Neuronal stem cell (in vitro differentiated cells): ENCODE measurements at regions not wholly inside any gene's neighbourhood (a gene's known extent, or its start where the extent isn't known, plus 50 kb on each side); places are given as distances from the start of the nearest gene placed in this dataset.
A peak's percentile ranks its signal among the peaks of the same experiment; 100 is the strongest.

ENCODE experiments used
- DNase-seq: peaks from one replicate; pipeline ENCODE4 v3.0.0-alpha.2; 2013; ENCODE audit warnings: low spot score
- H2AFZ ChIP-seq: one replicate; pipeline ENCODE4 v1.6.1; 2013; ENCODE audit warnings: mild to moderate bottlenecking, low read length, inconsistent platforms
- H2AK5ac ChIP-seq: 2 replicates; pipeline ENCODE4 v1.6.1; 2013; ENCODE audit warnings: low read depth, mild to moderate bottlenecking, inconsistent platforms, low read length, moderate library complexity, mixed read lengths
- H2BK120ac ChIP-seq: 2 replicates; pipeline ENCODE4 v1.6.1; 2013; ENCODE audit warnings: low read depth, mild to moderate bottlenecking, inconsistent platforms, low read length, moderate library complexity, mixed read lengths
- H2BK12ac ChIP-seq: one replicate; pipeline ENCODE4 v1.6.1; 2013; ENCODE audit warnings: low read length, inconsistent platforms
- H2BK15ac ChIP-seq: 2 replicates; pipeline ENCODE4 v1.6.1; 2013; ENCODE audit warnings: mild to moderate bottlenecking, low read length, inconsistent platforms, mixed read lengths
- H2BK5ac ChIP-seq: one replicate; pipeline ENCODE4 v1.6.1; 2013; ENCODE audit warnings: inconsistent platforms, mild to moderate bottlenecking, low read length, moderate library complexity
- H3K14ac ChIP-seq: one replicate; pipeline ENCODE4 v1.6.1; 2013; ENCODE audit warnings: low read length, inconsistent platforms
- H3K18ac ChIP-seq: 2 replicates; pipeline ENCODE4 v1.6.1; 2013; ENCODE audit warnings: low read length, inconsistent platforms
- H3K23ac ChIP-seq: 2 replicates; pipeline ENCODE4 v1.6.1; 2013; ENCODE audit warnings: low read depth, mild to moderate bottlenecking, mixed read lengths, low read length, inconsistent platforms; ENCODE audit not compliant: poor library complexity
- H3K27ac ChIP-seq: replicated peaks from 3 replicates; pipeline ENCODE4 v1.5.1; 2013; ENCODE audit warnings: low read length, inconsistent platforms
- H3K27me3 ChIP-seq, 3 experiments: 2 replicates each; pipeline ENCODE4 v1.6.1; 2013; ENCODE audit warnings: low read length in 3 of 3, mild to moderate bottlenecking in 2 of 3, inconsistent platforms in 1 of 3, low read depth in 1 of 3, mixed read lengths in 1 of 3, moderate library complexity in 1 of 3; ENCODE audit not compliant: control insufficient read depth in 3 of 3, insufficient read depth in 3 of 3
- H3K36me3 ChIP-seq, 2 donors: replicated peaks in 1 of 2; 2 replicates each; pipeline ENCODE4 v1.6.1; 2013; ENCODE audit warnings: low read length in 2 of 2; ENCODE audit not compliant: control insufficient read depth in 2 of 2, insufficient read depth in 2 of 2
- H3K4ac ChIP-seq: 2 replicates; pipeline ENCODE4 v1.6.1; 2013; ENCODE audit warnings: inconsistent platforms, mild to moderate bottlenecking, low read length, moderate library complexity
- H3K4me1 ChIP-seq, 2 donors: 1 replicate in 1 of 2; 2 replicates in 1 of 2; pipeline ENCODE4 v1.6.1; 2013; ENCODE audit warnings: low read length in 2 of 2, low read depth in 1 of 2; ENCODE audit not compliant: control insufficient read depth in 2 of 2, insufficient read depth in 1 of 2
- H3K4me2 ChIP-seq: one replicate; pipeline ENCODE4 v1.6.1; 2013; ENCODE audit warnings: mild to moderate bottlenecking, low read length, inconsistent platforms; ENCODE audit not compliant: insufficient read depth, poor library complexity, severe bottlenecking
- H3K4me3 ChIP-seq, 2 donors: 2 replicates each; pipeline ENCODE4 v1.5.1; 2013; ENCODE audit warnings: low read length in 2 of 2, mild to moderate bottlenecking in 2 of 2, inconsistent platforms in 1 of 2, moderate library complexity in 1 of 2
- H3K79me1 ChIP-seq: one replicate; pipeline ENCODE4 v1.6.1; 2013; ENCODE audit warnings: low read depth, mild to moderate bottlenecking, inconsistent platforms, low read length, moderate library complexity
- H3K9ac ChIP-seq: one replicate; pipeline ENCODE4 v1.6.1; 2013; ENCODE audit warnings: mild to moderate bottlenecking, low read depth, low read length, inconsistent platforms; ENCODE audit not compliant: poor library complexity
- H3K9me3 ChIP-seq, 2 donors: replicated peaks in 1 of 2; 2 replicates each; pipeline versions ENCODE3 to v1.6.1; 2013; ENCODE audit warnings: low read length in 2 of 2, mild to moderate bottlenecking in 2 of 2, inconsistent platforms in 1 of 2, low read depth in 1 of 2, mixed read lengths in 1 of 2, moderate library complexity in 1 of 2; ENCODE audit not compliant: control insufficient read depth in 2 of 2, insufficient read depth in 1 of 2
- H4K8ac ChIP-seq: one replicate; pipeline ENCODE4 v1.6.1; 2013; ENCODE audit warnings: low read depth, mild to moderate bottlenecking, inconsistent platforms, low read length, moderate library complexity
- H4K91ac ChIP-seq: one replicate; pipeline ENCODE4 v1.6.1; 2013; ENCODE audit warnings: low read length, low read depth, mild to moderate bottlenecking, inconsistent platforms; ENCODE audit not compliant: poor library complexity
- WGBS, 2 donors: extraction: QIAGEN DNeasy Blood & Tissue Kit; methylation state at CpG; one replicate each; pipeline ENCODE4 v1.1.7; 2013; ENCODE audit warnings: missing lambda C conversion rate in 2 of 2, mixed read lengths in 1 of 2; ENCODE audit not compliant: insufficient read length in 2 of 2, insufficient replicate concordance in 1 of 2; ENCODE audit errors: extremely low coverage in 2 of 2; 5-methylcytosine and 5-hydroxymethylcytosine counted together

DNA sequence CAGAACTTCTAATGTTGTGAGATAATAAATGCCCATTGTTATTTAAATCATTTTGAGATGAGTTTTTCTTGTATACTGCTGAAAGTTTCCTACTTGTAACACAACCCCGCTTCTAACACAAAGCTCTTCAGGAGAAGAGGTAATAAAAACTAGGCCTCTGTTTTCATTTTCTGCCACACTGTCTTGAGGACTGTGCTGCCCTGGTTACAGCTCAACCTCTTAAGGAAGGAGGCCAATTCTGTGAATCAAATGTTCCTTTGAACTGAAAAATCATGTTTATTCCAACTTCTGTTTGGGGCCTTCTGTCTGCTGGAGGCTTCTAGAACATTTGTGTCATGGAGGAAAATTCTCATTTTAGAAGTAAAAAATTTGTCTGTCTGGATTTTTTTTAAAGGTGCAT, 100.3 kb downstream of the LRIG3 start:
- peak overlapping the region; percentile 77 for H2AFZ ChIP-seq
- H2BK12ac ChIP-seq = no peak overlapping the region
- H3K4ac ChIP-seq = no peak overlapping the region
- H2AK5ac ChIP-seq = no peak overlapping the region
- no peak for DNase-seq
- peaks cover 0 to 1% of the 10 kb centered on the region in 2 donors for H3K9me3 ChIP-seq
- H4K91ac ChIP-seq = no peak overlapping the region
- H3K27me3 ChIP-seq = no peaks in the 10 kb centered on the region
- no peak overlapping the region for H3K4me2 ChIP-seq
- WGBS, 2 donors = no CpG with 5 or more reads among the region's 1 CpG
- H3K27ac ChIP-seq = no peak overlapping the region
- H2BK5ac ChIP-seq = no peak overlapping the region
- H3K36me3 ChIP-seq = no peaks in the 10 kb centered on the region
- H4K8ac ChIP-seq = no peak overlapping the region
- no peak overlapping the region for H3K14ac ChIP-seq
- H3K4me3 ChIP-seq = no peak overlapping the region
- no peak overlapping the region for H3K9ac ChIP-seq
- peaks cover 2 to 5% of the 10 kb centered on the region in 2 donors for H3K4me1 ChIP-seq
- no peak overlapping the region for H3K23ac ChIP-seq
- H3K79me1 ChIP-seq = no peaks in the 10 kb centered on the region
- no peak overlapping the region for H2BK15ac ChIP-seq
- no peak overlapping the region for H3K18ac ChIP-seq
- H2BK120ac ChIP-seq = no peak overlapping the region
